ENCODE measurements at regions not wholly inside any gene's neighbourhood (a gene's known extent, or its start where the extent isn't known, plus 50 kb on each side); places are given as distances from the start of the nearest gene placed in this dataset.
"Not testable (repeated sequence)": the region's sequence is repeated elsewhere in the genome, so short reads cannot be mapped to it uniquely, and the experiment has no call there.

DNA sequence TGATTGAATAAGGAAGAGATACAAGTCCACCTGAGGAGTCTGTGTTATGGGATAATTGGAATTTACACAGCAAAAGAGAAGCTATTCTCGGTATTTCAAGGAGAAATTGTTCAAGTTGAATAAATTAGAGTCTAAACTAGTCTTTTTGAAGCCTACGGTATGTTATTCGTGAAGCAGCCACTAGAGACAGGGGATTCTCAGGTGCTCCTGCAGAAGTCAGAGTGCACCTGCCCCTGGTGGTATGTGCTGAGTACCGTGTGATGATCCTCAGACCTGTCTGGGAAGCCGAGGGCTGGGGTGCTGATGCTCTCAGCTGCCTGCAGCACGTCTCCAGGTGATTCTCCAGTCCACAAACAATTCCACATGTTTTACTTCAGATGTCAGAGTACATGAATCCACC, 1171.7 kb downstream of the RPIA start:
- not testable (repeated sequence) for H3K36me3 ChIP-seq (ENCODE audit: insufficient read depth, insufficient read length, low read length); H3K9ac ChIP-seq (ENCODE audit: insufficient read length, low read depth)

DNA sequence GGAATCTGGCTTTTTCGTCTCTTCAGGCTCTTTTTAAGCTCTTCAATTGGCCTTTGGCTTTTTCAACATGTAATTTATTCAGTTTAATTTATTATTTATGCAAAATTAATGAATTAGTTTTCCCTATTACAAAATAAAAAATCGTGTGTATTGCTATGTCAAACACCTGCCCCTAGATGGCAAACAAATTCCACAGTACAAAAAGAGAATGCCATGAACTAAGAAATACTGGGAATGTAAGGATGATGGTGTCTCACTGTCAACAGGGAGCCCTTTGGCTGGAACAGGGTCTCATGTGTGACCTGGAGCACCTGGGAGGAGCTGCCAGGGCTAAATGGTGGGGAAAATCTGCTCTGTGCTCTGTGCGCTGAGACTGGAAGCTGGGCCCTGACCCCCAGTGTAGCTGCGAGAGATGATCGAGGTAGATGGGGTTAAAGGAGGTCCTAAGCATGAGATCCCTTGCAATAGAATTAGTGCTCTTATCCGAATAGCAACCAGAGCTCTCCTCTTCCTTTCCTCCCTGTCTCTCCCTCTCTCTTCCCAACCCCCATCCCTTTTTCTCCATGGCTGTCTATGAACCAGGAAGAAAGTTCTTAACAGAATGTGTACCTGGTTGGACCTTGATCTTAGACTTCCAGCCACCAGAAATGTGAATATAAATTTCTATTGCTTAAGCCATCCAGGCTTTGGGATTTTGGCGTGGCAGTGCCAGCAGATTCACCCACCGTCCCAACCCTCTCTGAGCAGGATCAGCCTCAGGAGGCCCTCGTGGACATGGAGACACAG, 1183.5 kb downstream of the RPIA start:
- H3K36me3 ChIP-seq (ENCODE audit: insufficient read depth, insufficient read length, low read length); H3K4me3 ChIP-seq (ENCODE audit: insufficient read length, low read depth); H3K9me3 ChIP-seq (ENCODE audit: insufficient read depth, low read length); H3K27me3 ChIP-seq (ENCODE audit: insufficient read depth, insufficient read length); H3K9ac ChIP-seq (ENCODE audit: insufficient read length, low read depth); DNase-seq (ENCODE audit: low read depth, low spot score); H3K4me1 ChIP-seq (ENCODE audit: insufficient read depth, insufficient read length): not testable (repeated sequence)

More for the DNA sequence above, 1171.7 kb downstream of the RPIA start:
- not testable (repeated sequence) for H3K9me3 ChIP-seq (ENCODE audit: insufficient read depth, low read length); H3K4me1 ChIP-seq (ENCODE audit: insufficient read depth, insufficient read length); H3K27me3 ChIP-seq (ENCODE audit: insufficient read depth, insufficient read length); DNase-seq (ENCODE audit: low read depth, low spot score); H3K4me3 ChIP-seq (ENCODE audit: insufficient read length, low read depth)

DNA sequence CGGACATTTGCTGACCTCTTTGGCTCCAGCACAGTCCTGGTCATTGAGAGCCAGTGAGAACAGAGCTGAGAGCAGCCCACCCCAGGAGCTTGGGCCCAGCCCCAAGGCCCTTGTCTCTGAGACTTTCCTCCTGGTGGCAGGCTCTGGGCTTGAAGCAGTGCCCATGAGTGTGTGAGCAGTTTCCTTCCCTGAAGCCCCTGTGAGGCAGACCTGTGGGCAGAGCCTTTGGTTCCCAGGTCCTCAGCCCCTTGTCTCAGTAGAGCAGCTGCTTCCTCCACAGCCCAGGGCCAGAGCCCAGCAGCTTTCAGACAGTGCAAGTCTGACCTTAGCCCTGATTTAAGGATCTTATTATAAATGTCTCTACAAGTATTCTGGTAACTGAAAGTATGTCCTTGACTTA, 1185.0 kb downstream of the RPIA start:
- DNase-seq (ENCODE audit: low read depth, low spot score); H3K36me3 ChIP-seq (ENCODE audit: insufficient read depth, insufficient read length, low read length): not testable (repeated sequence)

DNA sequence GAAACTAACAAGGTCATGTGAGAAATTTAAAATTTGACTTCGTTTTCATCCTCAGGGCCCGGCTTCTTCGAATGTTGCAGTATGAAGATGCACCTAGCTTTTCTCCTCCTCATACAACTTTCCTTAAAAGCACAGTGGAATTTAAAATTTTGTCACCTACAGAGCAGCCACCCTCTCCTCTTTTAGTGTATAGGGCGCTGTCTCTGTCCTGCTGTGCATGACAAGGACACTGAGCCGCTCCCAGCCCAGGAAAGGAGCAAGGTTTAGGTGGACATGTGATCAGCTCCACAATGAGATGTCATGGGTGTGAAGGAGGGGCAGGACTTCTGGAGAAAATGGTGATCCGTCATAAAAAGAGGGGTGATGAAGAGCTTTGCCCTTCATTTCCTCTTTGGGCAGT, 1185.4 kb downstream of the RPIA start:
- DNase-seq (ENCODE audit: low read depth, low spot score); H3K9me3 ChIP-seq (ENCODE audit: insufficient read depth, low read length); H3K27me3 ChIP-seq (ENCODE audit: insufficient read depth, insufficient read length); H3K4me1 ChIP-seq (ENCODE audit: insufficient read depth, insufficient read length); H3K9ac ChIP-seq (ENCODE audit: insufficient read length, low read depth); H3K4me3 ChIP-seq (ENCODE audit: insufficient read length, low read depth); H3K36me3 ChIP-seq (ENCODE audit: insufficient read depth, insufficient read length, low read length): not testable (repeated sequence)

More for the DNA sequence above, 1185.0 kb downstream of the RPIA start:
- not testable (repeated sequence) for H3K9me3 ChIP-seq (ENCODE audit: insufficient read depth, low read length); H3K27me3 ChIP-seq (ENCODE audit: insufficient read depth, insufficient read length); H3K9ac ChIP-seq (ENCODE audit: insufficient read length, low read depth); H3K4me3 ChIP-seq (ENCODE audit: insufficient read length, low read depth); H3K4me1 ChIP-seq (ENCODE audit: insufficient read depth, insufficient read length)

DNA sequence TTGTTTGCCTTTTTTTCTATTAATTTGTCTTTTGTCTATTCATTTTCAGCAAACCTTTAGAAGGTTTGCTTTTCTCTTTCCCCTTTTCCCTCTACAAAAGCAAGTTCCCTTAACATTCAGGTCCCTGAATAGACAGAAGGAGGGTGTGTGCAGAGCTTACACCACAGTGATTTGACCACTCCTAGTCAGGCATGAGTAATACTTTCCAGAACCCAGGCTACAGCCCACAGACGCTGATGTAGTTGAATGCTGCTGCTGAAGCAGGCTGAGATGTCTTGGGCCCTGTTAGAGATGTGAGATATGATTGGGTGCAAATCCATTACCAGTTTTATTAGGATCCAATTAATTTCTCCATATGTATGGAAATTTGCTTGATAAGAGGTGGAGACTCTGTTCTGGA, 1191.4 kb downstream of the RPIA start:
- not testable (repeated sequence) for H3K4me1 ChIP-seq (ENCODE audit: insufficient read depth, insufficient read length); DNase-seq (ENCODE audit: low read depth, low spot score); H3K36me3 ChIP-seq (ENCODE audit: insufficient read depth, insufficient read length, low read length); H3K9me3 ChIP-seq (ENCODE audit: insufficient read depth, low read length); H3K4me3 ChIP-seq (ENCODE audit: insufficient read length, low read depth); H3K9ac ChIP-seq (ENCODE audit: insufficient read length, low read depth); H3K27me3 ChIP-seq (ENCODE audit: insufficient read depth, insufficient read length)

DNA sequence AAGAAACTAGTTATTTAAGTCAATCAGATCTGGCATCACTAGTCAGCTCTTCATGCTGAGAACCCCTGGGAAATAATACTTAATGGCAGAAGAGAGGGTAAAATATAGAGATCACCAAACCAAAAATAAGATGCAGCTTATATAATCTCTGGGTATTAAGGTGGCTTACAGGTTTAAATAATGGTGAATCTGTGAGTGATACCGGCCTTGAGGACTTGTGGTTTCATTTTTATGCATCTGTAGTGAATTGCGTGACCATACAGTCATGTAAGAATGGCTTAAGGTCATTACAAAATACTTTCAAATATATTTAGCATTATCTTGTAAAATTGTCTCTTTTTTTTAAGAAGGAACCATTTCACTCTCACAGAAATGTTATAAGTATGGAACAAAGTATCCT, 1192.2 kb downstream of the RPIA start:
- H3K4me1 ChIP-seq (ENCODE audit: insufficient read depth, insufficient read length); H3K9ac ChIP-seq (ENCODE audit: insufficient read length, low read depth); H3K36me3 ChIP-seq (ENCODE audit: insufficient read depth, insufficient read length, low read length); H3K27me3 ChIP-seq (ENCODE audit: insufficient read depth, insufficient read length); H3K9me3 ChIP-seq (ENCODE audit: insufficient read depth, low read length); H3K4me3 ChIP-seq (ENCODE audit: insufficient read length, low read depth); DNase-seq (ENCODE audit: low read depth, low spot score): not testable (repeated sequence)

DNA sequence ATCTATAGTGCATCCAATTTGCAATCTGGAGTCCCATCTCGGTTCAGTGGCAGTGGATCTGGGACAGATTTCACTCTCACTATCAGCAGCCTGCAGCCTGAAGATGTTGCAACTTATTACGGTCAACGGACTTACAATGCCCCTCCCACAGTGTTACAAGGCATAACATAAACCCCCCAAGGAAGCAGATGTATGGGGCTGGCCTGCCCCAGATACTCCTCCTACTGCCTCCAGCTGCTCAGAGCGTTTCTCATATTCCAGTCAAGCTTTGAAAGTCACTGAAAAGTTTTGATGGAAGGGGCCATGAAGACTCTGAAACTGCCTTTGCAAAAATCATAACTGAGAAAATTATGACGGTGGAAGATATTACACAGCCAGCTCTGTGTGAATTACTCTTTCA, 1193.6 kb downstream of the RPIA start:
- not testable (repeated sequence) for H3K9me3 ChIP-seq (ENCODE audit: insufficient read depth, low read length); H3K27me3 ChIP-seq (ENCODE audit: insufficient read depth, insufficient read length); H3K36me3 ChIP-seq (ENCODE audit: insufficient read depth, insufficient read length, low read length); H3K9ac ChIP-seq (ENCODE audit: insufficient read length, low read depth); H3K4me3 ChIP-seq (ENCODE audit: insufficient read length, low read depth); DNase-seq (ENCODE audit: low read depth, low spot score); H3K4me1 ChIP-seq (ENCODE audit: insufficient read depth, insufficient read length)

DNA sequence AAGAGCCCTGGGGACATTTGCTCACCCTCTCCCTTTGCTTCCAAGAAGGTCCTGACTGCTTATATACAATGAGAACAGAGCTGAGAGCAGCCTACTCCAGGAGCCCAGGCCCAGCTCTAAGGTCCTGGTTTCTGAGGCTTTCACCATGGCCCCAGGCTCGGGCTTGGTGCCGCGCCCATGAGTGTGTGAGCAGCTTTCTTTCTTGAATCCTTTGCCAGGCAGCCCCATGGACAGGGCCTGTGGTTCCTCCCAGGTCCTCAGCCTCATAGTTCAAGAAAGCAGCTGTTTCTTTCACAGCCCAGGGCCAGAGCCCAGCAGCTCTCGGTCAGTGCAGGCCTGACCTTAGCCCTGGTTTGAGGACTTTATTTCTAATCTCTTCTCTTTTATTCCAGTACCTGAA, 1197.2 kb downstream of the RPIA start:
- H3K36me3 ChIP-seq (ENCODE audit: insufficient read depth, insufficient read length, low read length): not testable (repeated sequence)

DNA sequence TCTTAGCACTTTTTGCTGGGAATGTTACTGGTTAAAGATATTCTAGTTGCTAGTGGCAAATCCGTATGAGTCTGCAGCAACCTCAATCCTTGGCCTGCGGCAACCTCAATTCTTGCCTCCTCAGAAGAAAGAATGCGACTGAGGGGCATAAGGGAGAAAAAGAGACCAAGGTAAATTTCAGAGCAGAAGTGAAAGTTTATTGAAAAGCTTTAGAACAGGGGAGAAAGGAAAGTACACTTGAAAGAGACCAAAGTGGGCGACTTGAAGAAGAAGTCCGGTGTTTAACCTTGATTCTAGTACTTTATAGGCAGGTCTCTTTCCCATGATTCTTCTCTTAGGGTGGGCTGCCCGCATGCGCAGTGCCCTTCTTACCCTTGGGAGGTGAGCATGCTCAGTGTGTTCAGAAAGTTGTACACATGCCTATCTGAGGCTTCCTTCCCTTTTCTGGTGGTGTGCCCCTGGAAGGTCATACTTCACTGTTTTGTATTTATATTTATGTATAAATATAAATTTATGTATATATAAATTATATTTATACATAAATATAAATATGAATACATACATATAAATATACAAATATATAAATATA, 1198.8 kb downstream of the RPIA start:
- DNase-seq (ENCODE audit: low read depth, low spot score); H3K4me3 ChIP-seq (ENCODE audit: insufficient read length, low read depth); H3K36me3 ChIP-seq (ENCODE audit: insufficient read depth, insufficient read length, low read length); H3K27me3 ChIP-seq (ENCODE audit: insufficient read depth, insufficient read length); H3K4me1 ChIP-seq (ENCODE audit: insufficient read depth, insufficient read length); H3K9ac ChIP-seq (ENCODE audit: insufficient read length, low read depth); H3K9me3 ChIP-seq (ENCODE audit: insufficient read depth, low read length): not testable (repeated sequence)

More for the DNA sequence above, 1197.2 kb downstream of the RPIA start:
- not testable (repeated sequence) for H3K4me1 ChIP-seq (ENCODE audit: insufficient read depth, insufficient read length); H3K27me3 ChIP-seq (ENCODE audit: insufficient read depth, insufficient read length); H3K9ac ChIP-seq (ENCODE audit: insufficient read length, low read depth); H3K9me3 ChIP-seq (ENCODE audit: insufficient read depth, low read length); DNase-seq (ENCODE audit: low read depth, low spot score); H3K4me3 ChIP-seq (ENCODE audit: insufficient read length, low read depth)

DNA sequence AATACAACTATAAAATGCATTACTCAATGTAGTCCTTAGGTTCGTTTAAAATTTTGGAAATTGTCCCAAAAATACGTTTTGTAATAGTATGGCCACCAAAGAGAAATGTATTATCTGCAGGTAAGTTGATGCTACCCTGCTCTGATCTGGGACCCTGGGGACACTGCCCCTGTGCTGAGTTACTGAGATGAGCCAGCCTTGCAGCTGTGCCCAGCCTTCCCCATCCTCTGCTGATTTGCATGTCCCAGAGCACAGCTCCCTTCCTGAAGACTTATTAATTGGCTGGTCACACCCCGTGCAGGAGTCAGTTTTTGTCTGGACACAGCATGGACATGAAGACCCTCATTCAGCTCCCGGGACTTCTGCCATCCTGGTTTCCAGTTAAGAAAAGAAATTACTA, 1203.5 kb downstream of the RPIA start:
- not testable (repeated sequence) for H3K9me3 ChIP-seq (ENCODE audit: insufficient read depth, low read length); H3K36me3 ChIP-seq (ENCODE audit: insufficient read depth, insufficient read length, low read length); H3K4me1 ChIP-seq (ENCODE audit: insufficient read depth, insufficient read length); H3K27me3 ChIP-seq (ENCODE audit: insufficient read depth, insufficient read length); DNase-seq (ENCODE audit: low read depth, low spot score); H3K9ac ChIP-seq (ENCODE audit: insufficient read length, low read depth); H3K4me3 ChIP-seq (ENCODE audit: insufficient read length, low read depth)

DNA sequence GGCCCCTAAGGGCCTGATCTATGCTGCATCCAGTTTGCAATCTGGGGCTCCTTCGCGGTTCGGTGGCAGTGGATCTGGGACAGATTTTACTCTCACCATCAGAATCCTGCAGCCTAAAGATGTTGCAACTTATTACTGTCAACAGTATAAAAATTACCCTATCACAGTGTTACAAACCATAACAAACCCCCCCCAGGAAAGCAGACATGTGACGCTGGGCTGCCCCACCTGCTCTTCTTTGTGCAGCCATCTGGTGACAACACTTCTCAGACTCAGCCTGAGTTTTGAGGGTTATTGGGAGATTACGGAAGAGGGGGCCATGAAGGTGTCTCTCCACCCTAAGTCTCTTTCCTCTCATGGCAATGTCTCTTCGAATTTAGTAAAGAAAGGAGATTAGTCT, 1204.2 kb downstream of the RPIA start:
- H3K4me1 ChIP-seq (ENCODE audit: insufficient read depth, insufficient read length); H3K4me3 ChIP-seq (ENCODE audit: insufficient read length, low read depth); H3K27me3 ChIP-seq (ENCODE audit: insufficient read depth, insufficient read length); DNase-seq (ENCODE audit: low read depth, low spot score); H3K9me3 ChIP-seq (ENCODE audit: insufficient read depth, low read length); H3K9ac ChIP-seq (ENCODE audit: insufficient read length, low read depth); H3K36me3 ChIP-seq (ENCODE audit: insufficient read depth, insufficient read length, low read length): not testable (repeated sequence)

DNA sequence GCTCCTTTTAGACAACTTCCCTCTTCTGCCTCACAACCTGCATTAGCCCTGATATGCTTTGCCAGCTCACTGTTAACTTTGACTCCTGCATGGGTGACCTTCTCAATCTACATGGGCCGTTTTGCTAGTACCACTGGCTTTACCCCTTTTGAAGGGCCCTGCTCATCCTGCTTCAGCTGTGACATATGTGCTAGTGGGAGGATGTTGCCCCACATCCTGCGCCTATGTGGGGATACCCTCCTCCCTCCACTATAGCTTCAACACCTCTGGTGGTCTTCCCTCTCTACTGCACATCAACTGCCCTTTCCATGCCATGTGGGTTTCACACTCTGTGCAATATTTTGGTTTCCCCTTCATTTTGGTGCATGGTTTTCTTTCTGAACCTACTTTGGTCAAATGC, 1235.5 kb downstream of the RPIA start:
- H3K27me3 ChIP-seq (ENCODE audit: insufficient read depth, insufficient read length); H3K36me3 ChIP-seq (ENCODE audit: insufficient read depth, insufficient read length, low read length); H3K4me1 ChIP-seq (ENCODE audit: insufficient read depth, insufficient read length); H3K4me3 ChIP-seq (ENCODE audit: insufficient read length, low read depth); DNase-seq (ENCODE audit: low read depth, low spot score); H3K9ac ChIP-seq (ENCODE audit: insufficient read length, low read depth); H3K9me3 ChIP-seq (ENCODE audit: insufficient read depth, low read length): not testable (repeated sequence)

Measured in NT2/D1 (cell line).